Endothelial cell of umbilical vein (primary cell): ENCODE measurements at regions not wholly inside any gene's neighbourhood (a gene's known extent, or its start where the extent isn't known, plus 50 kb on each side); places are given as distances from the start of the nearest gene placed in this dataset.

Experiments used
- CTCF ChIP-seq, 2 donors: IDR thresholded peaks; 1 replicate in 1 of 2; 2 replicates in 1 of 2; pipeline ENCODE4 v1.5.1; 2011; ENCODE audit warnings: low read length in 2 of 2, mild to moderate bottlenecking in 2 of 2, moderate library complexity in 2 of 2, control low read depth in 1 of 2, inconsistent platforms in 1 of 2, low read depth in 1 of 2; ENCODE audit not compliant: insufficient read depth in 1 of 2; ENCODE audit errors: extremely low read depth in 1 of 2
- EZH2 ChIP-seq: IDR thresholded peaks from 2 replicates; pipeline ENCODE4 v1.6.1; 2012; ENCODE audit warnings: borderline replicate concordance, low read depth, mild to moderate bottlenecking, moderate library complexity, low read length, inconsistent platforms; ENCODE audit not compliant: severe bottlenecking
- GATA2 ChIP-seq: IDR thresholded peaks from 2 replicates; pipeline ENCODE4 v1.7.0; 2011; ENCODE audit warnings: low read depth, mild to moderate bottlenecking, moderate library complexity, mixed read lengths, low read length; ENCODE audit not compliant: insufficient read length, insufficient read depth
- JUN ChIP-seq: IDR thresholded peaks from 2 replicates; pipeline ENCODE4 v1.6.1; 2011; ENCODE audit warnings: borderline replicate concordance, low read depth; ENCODE audit not compliant: insufficient read length, insufficient read depth
- MAX ChIP-seq: IDR thresholded peaks from 2 replicates; pipeline ENCODE4 v1.6.1; 2011; ENCODE audit not compliant: insufficient read depth, insufficient read length
- POLR2A ChIP-seq: IDR thresholded peaks from 2 replicates; pipeline ENCODE4 v1.6.1; 2012; ENCODE audit warnings: low read depth, mild to moderate bottlenecking, control low read depth, low read length
- POLR2AphosphoS5 ChIP-seq: IDR thresholded peaks from 2 replicates; pipeline ENCODE4 v1.6.1; 2012; ENCODE audit warnings: low read depth, mild to moderate bottlenecking, control low read depth, low read length, moderate library complexity; ENCODE audit not compliant: insufficient read depth

- TF ChIP-seq MAX (no peak), JUN (no peak), POLR2AphosphoS5 (no peak), CTCF (IDR thresholded peaks at IDR 0.05; ENCODE audit: extremely low read depth in 1 of 2, insufficient read depth in 1 of 2, low read depth in 1 of 2, low read length in 2 of 2) (no peak), EZH2 (no peak), POLR2A (no peak), GATA2 (no peak)
Measured at GRCh38 chr1:117268535-117269455, 58.1 kb upstream of the VTCN1 start.
